Skin of body (tissue), 2 donors: ENCODE measurements at regions not wholly inside any gene's neighbourhood (a gene's known extent, or its start where the extent isn't known, plus 50 kb on each side); places are given as distances from the start of the nearest gene placed in this dataset. TPM values are rescaled to one million over a fixed set of nuclear protein-coding genes. Genes with fewer than 3 reads are reported as not detected.

Experiments
- DNase-seq: peaks from one replicate; lab custom pipeline; 2025; lab: John Stamatoyannopoulos, UW
- small RNA-seq: library from RNA; depleted of rRNA; stranded (forward); fragments of <200 nt; gene quantifications from one replicate; pipeline ENCODE3, GENCODE V24; 2014; ENCODE audit warnings: low replicate concordance

GRCh38 chr1:10962483-10962882 is 50.0 kb upstream of the TARDBP start:
- no peak for DNase-seq

Small RNAs in the stretch of these regions (small RNA-seq; reads per million reads assigned to genes)
- not detected for gene HSPE1P24
